ENCODE measurements at regions not wholly inside any gene's neighbourhood (a gene's known extent, or its start where the extent isn't known, plus 50 kb on each side); places are given as distances from the start of the nearest gene placed in this dataset.

GRCh38 chr6:33927112-33927511, 123.3 kb upstream of the MLN start:
- no peak for TF ChIP-seq CTCF (IDR thresholded peaks at IDR 0.05)
- intact Hi-C loops (cut with DNase I), result no loop called here
- no peak for DNase-seq

GRCh38 chr6:33926451-33926850, 122.6 kb upstream of the MLN start:
- Histone ChIP-seq H3K4me1 (no peaks in the 10 kb centered on the region), H3K27me3 (no peaks in the 10 kb centered on the region), H3K36me3 (no peaks in the 10 kb centered on the region), H3K9me3 (no peaks in the 10 kb centered on the region), H3K9ac (ENCODE audit: low read depth in 2 of 2, low read length in 2 of 2) (no peak overlapping the region), H3K4me3 (no peak overlapping the region), H3K27ac (no peak overlapping the region)
- no peak for DNase-seq
- TF ChIP-seq CTCF (IDR thresholded peaks at IDR 0.05), result no peak
- intact Hi-C loops (cut with DNase I), result no loop called here

More at GRCh38 chr6:33927112-33927511, 123.3 kb upstream of the MLN start:
- no peaks in the 10 kb centered on the region for H3K36me3 ChIP-seq
- no peaks in the 10 kb centered on the region for H3K9me3 ChIP-seq
- H3K9ac ChIP-seq (ENCODE audit: low read depth in 2 of 2, low read length in 2 of 2), result no peak overlapping the region
- H3K27ac ChIP-seq, result no peak overlapping the region
- H3K4me1 ChIP-seq, result no peaks in the 10 kb centered on the region
- H3K27me3 ChIP-seq, result no peaks in the 10 kb centered on the region
- H3K4me3 ChIP-seq, result no peak overlapping the region

- Histone ChIP-seq H3K9ac (ENCODE audit: low read depth in 2 of 2, low read length in 2 of 2) (no peak overlapping the region), H3K4me1 (no peaks in the 10 kb centered on the region), H3K27me3 (no peaks in the 10 kb centered on the region), H3K9me3 (no peaks in the 10 kb centered on the region), H3K27ac (no peak overlapping the region), H3K36me3 (no peaks in the 10 kb centered on the region), H3K4me3 (no peak overlapping the region)
- DNase-seq, result no peak
- intact Hi-C loops (cut with DNase I), result no loop called here
- TF ChIP-seq CTCF (IDR thresholded peaks at IDR 0.05), result no peak
Measured at GRCh38 chr6:33925936-33926335, 122.1 kb upstream of the MLN start.

GRCh38 chr6:33925210-33925609, 121.4 kb upstream of the MLN start:
- TF ChIP-seq CTCF (IDR thresholded peaks at IDR 0.05), result no peak
- Histone ChIP-seq H3K9ac (ENCODE audit: low read depth in 2 of 2, low read length in 2 of 2) (no peak overlapping the region), H3K27me3 (no peaks in the 10 kb centered on the region), H3K9me3 (no peaks in the 10 kb centered on the region), H3K4me1 (no peaks in the 10 kb centered on the region), H3K27ac (no peak overlapping the region), H3K4me3 (no peak overlapping the region), H3K36me3 (no peaks in the 10 kb centered on the region)
- intact Hi-C loops (cut with DNase I), result no loop called here
- DNase-seq, result no peak

GRCh38 chr6:33924681-33925080, 120.9 kb upstream of the MLN start:
- no peak for TF ChIP-seq CTCF (IDR thresholded peaks at IDR 0.05)
- no peak for DNase-seq
- H3K9ac ChIP-seq (ENCODE audit: low read depth in 2 of 2, low read length in 2 of 2), result no peak overlapping the region
- intact Hi-C loops (cut with DNase I), result no loop called here
- no peak overlapping the region for H3K4me3 ChIP-seq
- no peak overlapping the region for H3K27ac ChIP-seq
- no peaks in the 10 kb centered on the region for H3K9me3 ChIP-seq
- no peaks in the 10 kb centered on the region for H3K36me3 ChIP-seq
- no peaks in the 10 kb centered on the region for H3K27me3 ChIP-seq
- H3K4me1 ChIP-seq, result no peaks in the 10 kb centered on the region
